GM20000 (cell line): ENCODE measurements at regions not wholly inside any gene's neighbourhood (a gene's known extent, or its start where the extent isn't known, plus 50 kb on each side); places are given as distances from the start of the nearest gene placed in this dataset.
"Not testable (repeated sequence)": the region's sequence is repeated elsewhere in the genome, so short reads cannot be mapped to it uniquely, and the experiment has no call there.

ENCODE experiments used
- DNase-seq: peaks from one replicate; pipeline ENCODE4 v3.0.0; 2012; ENCODE audit warnings: low spot score
- CTCF ChIP-seq: IDR thresholded peaks from 2 replicates; pipeline ENCODE4 v1.5.1; 2012; ENCODE audit warnings: mild to moderate bottlenecking, control low read depth; ENCODE audit errors: extremely low read depth, missing control alignments

- DNase-seq, result no peak
- TF ChIP-seq CTCF, result no peak
Measured at GRCh38 chr2:101578671-101579070, 103.8 kb upstream of the RFX8 start.

GRCh38 chr2:101578135-101578534 is 103.2 kb upstream of the RFX8 start:
- DNase-seq, result not testable (repeated sequence)

GRCh38 chr2:101577173-101577572 is 102.3 kb upstream of the RFX8 start:
- DNase-seq, result no peak
- TF ChIP-seq CTCF, result no peak

GRCh38 chr2:101574622-101575021 is 99.7 kb upstream of the RFX8 start:
- no peak for TF ChIP-seq CTCF
- DNase-seq, result no peak

GRCh38 chr2:101571951-101572350 is 97.0 kb upstream of the RFX8 start:
- no peak for DNase-seq
- TF ChIP-seq CTCF, result no peak

GRCh38 chr2:101569886-101570520 is 95.1 kb upstream of the RFX8 start:
- DNase-seq, result no peak
- TF ChIP-seq CTCF, result no peak

- TF ChIP-seq CTCF, result no peak
- no peak for DNase-seq
Measured at GRCh38 chr2:101568969-101569368, 94.1 kb upstream of the RFX8 start.

GRCh38 chr2:101566632-101567228 is 91.8 kb upstream of the RFX8 start:
- DNase-seq, result no peak
- TF ChIP-seq CTCF, result no peak
